HG02759 (cell line): ENCODE measurements at regions not wholly inside any gene's neighbourhood (a gene's known extent, or its start where the extent isn't known, plus 50 kb on each side); places are given as distances from the start of the nearest gene placed in this dataset.

Experiments
- ATAC-seq: cut with Tn5 transposase; IDR thresholded peaks from one replicate; pipeline ENCODE4 v1.9.1; 2021; ENCODE audit warnings: mild to moderate bottlenecking, moderate library complexity; ENCODE audit not compliant: unreplicated experiment

- no peak for ATAC-seq
Observed at GRCh38 chr1:112788561-112788960, 73.4 kb upstream of the PPM1J start.

- no peak for ATAC-seq
Observed at GRCh38 chr1:112788054-112788453, 72.9 kb upstream of the PPM1J start.

GRCh38 chr1:112783059-112783458 is 67.9 kb upstream of the PPM1J start:
- ATAC-seq = no peak

- ATAC-seq = no peak
Observed at GRCh38 chr1:112779665-112780526, 64.8 kb upstream of the PPM1J start.

- no peak for ATAC-seq
Observed at GRCh38 chr1:112778137-112778536, 63.0 kb upstream of the PPM1J start.

GRCh38 chr1:112776688-112777087 is 61.6 kb upstream of the PPM1J start:
- ATAC-seq = no peak

GRCh38 chr1:112772781-112773180 is 57.6 kb upstream of the PPM1J start:
- no peak for ATAC-seq

GRCh38 chr1:112770724-112771123 is 55.6 kb upstream of the PPM1J start:
- no peak for ATAC-seq

- ATAC-seq = no peak
Observed at GRCh38 chr1:112769611-112770010, 54.5 kb upstream of the PPM1J start.

GRCh38 chr1:112767646-112768045 is 52.5 kb upstream of the PPM1J start:
- no peak for ATAC-seq
